Endothelial cell of umbilical vein (primary cell): ENCODE measurements at regions not wholly inside any gene's neighbourhood (a gene's known extent, or its start where the extent isn't known, plus 50 kb on each side); places are given as distances from the start of the nearest gene placed in this dataset.

Experiments
- BruUV-seq: library from RNA; stranded (reverse); fragments of 400-500 nt; replicated peaks from 2 replicates; lab custom pipeline; 2021; lab: Mats Ljungman, UMichigan
- CTCF ChIA-PET: fragments of 300-600, 350-600 bp; sonication (Branson Sonifier 250); formaldehyde crosslinking; loops from one replicate; lab custom pipeline; 2021; ENCODE audit warnings: antibody characterized with exemption, inconsistent platforms; lab: Charles Lee
- POLR2A ChIA-PET: fragments of 300-600, 350-600 bp; sonication (Branson Sonifier 250); formaldehyde crosslinking; loops from one replicate; lab custom pipeline; 2021; ENCODE audit warnings: antibody characterized with exemption, inconsistent platforms; lab: Charles Lee
- DNase-seq: peaks from one replicate; pipeline ENCODE4 v3.0.0-alpha.2; 2011; ENCODE audit warnings: low read depth, low spot score
- FAIRE-seq: peaks from 2 replicates; lab custom pipeline; 2011; peaks lifted over from hg19 to GRCh38; lab: Jason Lieb, UNC
- H2AFZ ChIP-seq: 2 replicates; pipeline ENCODE4 v1.6.0; 2012; ENCODE audit warnings: low read depth, low read length, control low read depth, inconsistent platforms
- H3K27ac ChIP-seq: 2 replicates; pipeline ENCODE4 v1.5.1; 2011; ENCODE audit warnings: low read depth, mild to moderate bottlenecking, control low read depth, low read length, moderate library complexity; ENCODE audit not compliant: insufficient read depth
- H3K27me3 ChIP-seq, 2 experiments: 2 replicates each; pipeline versions ENCODE4 v1.6.0 to v1.6.1; 2011; ENCODE audit warnings: low read length in 2 of 2, mixed read lengths in 1 of 2; ENCODE audit not compliant: control insufficient read depth in 2 of 2, insufficient read depth in 2 of 2
- H3K36me3 ChIP-seq, 2 experiments: 2 replicates in 1 of 2; 3 replicates in 1 of 2; pipeline ENCODE4 v1.5.1; 2011; ENCODE audit warnings: low read length in 2 of 2, mild to moderate bottlenecking in 1 of 2, moderate library complexity in 1 of 2; ENCODE audit not compliant: control insufficient read depth in 2 of 2, insufficient read depth in 2 of 2; ENCODE audit errors: extremely low read depth in 1 of 2
- H3K4me1 ChIP-seq: 3 replicates; pipeline ENCODE4 v1.5.1; 2011; ENCODE audit warnings: mild to moderate bottlenecking, low read length; ENCODE audit not compliant: control insufficient read depth, insufficient read depth; ENCODE audit errors: extremely low read depth
- H3K4me2 ChIP-seq: 2 replicates; pipeline ENCODE4 v1.6.1; 2011; ENCODE audit warnings: low read length, control low read depth, mixed read lengths; ENCODE audit not compliant: insufficient read depth
- H3K4me3 ChIP-seq, 3 experiments: fragments of 200-600 bp in 1 of 3; sonication (generic), shearing (Covaris generic) in 1 of 3; replicated peaks in 1 of 3; 2 replicates each; pipeline ENCODE4 v1.5.1; 2011 to 2016; ENCODE audit warnings: control low read depth in 3 of 3, low read length in 3 of 3, mild to moderate bottlenecking in 2 of 3, inconsistent platforms in 1 of 3, low read depth in 1 of 3, moderate library complexity in 1 of 3; ENCODE audit not compliant: insufficient read depth in 1 of 3
- H3K79me2 ChIP-seq: 2 replicates; pipeline ENCODE4 v1.6.0; 2012; ENCODE audit warnings: low read length, inconsistent platforms; ENCODE audit not compliant: control insufficient read depth, insufficient read depth
- H3K9ac ChIP-seq: replicated peaks from 2 replicates; pipeline ENCODE3; 2011; ENCODE audit warnings: low read length, control low read depth; ENCODE audit not compliant: insufficient read depth; ENCODE audit errors: extremely low read depth
- H3K9me1 ChIP-seq: replicated peaks from 3 replicates; pipeline ENCODE4 v1.6.0; 2011; ENCODE audit warnings: mild to moderate bottlenecking, low read length; ENCODE audit not compliant: control insufficient read depth, insufficient read depth; ENCODE audit errors: extremely low read depth
- H3K9me3 ChIP-seq: replicated peaks from 2 replicates; pipeline ENCODE4 v1.5.1; 2012; ENCODE audit warnings: low read length, inconsistent platforms; ENCODE audit not compliant: control insufficient read depth, insufficient read depth
- H4K20me1 ChIP-seq: replicated peaks from 2 replicates; pipeline ENCODE3; 2011; ENCODE audit warnings: mild to moderate bottlenecking, low read length; ENCODE audit not compliant: control insufficient read depth, insufficient read depth; ENCODE audit errors: extremely low read depth
- CTCF ChIP-seq, 2 donors: IDR thresholded peaks; 1 replicate in 1 of 2; 2 replicates in 1 of 2; pipeline ENCODE4 v1.5.1; 2011; ENCODE audit warnings: low read length in 2 of 2, mild to moderate bottlenecking in 2 of 2, moderate library complexity in 2 of 2, control low read depth in 1 of 2, inconsistent platforms in 1 of 2, low read depth in 1 of 2; ENCODE audit not compliant: insufficient read depth in 1 of 2; ENCODE audit errors: extremely low read depth in 1 of 2
- EZH2 ChIP-seq: IDR thresholded peaks from 2 replicates; pipeline ENCODE4 v1.6.1; 2012; ENCODE audit warnings: borderline replicate concordance, low read depth, mild to moderate bottlenecking, moderate library complexity, low read length, inconsistent platforms; ENCODE audit not compliant: severe bottlenecking
- FOS ChIP-seq: IDR thresholded peaks from 2 replicates; pipeline ENCODE4 v1.6.1; 2011; ENCODE audit warnings: mild to moderate bottlenecking, low read length, moderate library complexity, borderline replicate concordance; ENCODE audit not compliant: insufficient read depth
- GATA2 ChIP-seq: IDR thresholded peaks from 2 replicates; pipeline ENCODE4 v1.7.0; 2011; ENCODE audit warnings: low read depth, mild to moderate bottlenecking, moderate library complexity, mixed read lengths, low read length; ENCODE audit not compliant: insufficient read length, insufficient read depth
- JUN ChIP-seq: IDR thresholded peaks from 2 replicates; pipeline ENCODE4 v1.6.1; 2011; ENCODE audit warnings: borderline replicate concordance, low read depth; ENCODE audit not compliant: insufficient read length, insufficient read depth
- MAX ChIP-seq: IDR thresholded peaks from 2 replicates; pipeline ENCODE4 v1.6.1; 2011; ENCODE audit not compliant: insufficient read depth, insufficient read length
- MYC ChIP-seq: IDR thresholded peaks from one replicate; pipeline ENCODE4 v1.6.1; 2011; ENCODE audit warnings: mild to moderate bottlenecking, low read depth, low read length
- POLR2A ChIP-seq: IDR thresholded peaks from 2 replicates; pipeline ENCODE4 v1.6.1; 2012; ENCODE audit warnings: low read depth, mild to moderate bottlenecking, control low read depth, low read length
- POLR2AphosphoS5 ChIP-seq: IDR thresholded peaks from 2 replicates; pipeline ENCODE4 v1.6.1; 2012; ENCODE audit warnings: low read depth, mild to moderate bottlenecking, control low read depth, low read length, moderate library complexity; ENCODE audit not compliant: insufficient read depth
- dilution Hi-C: fragments of 300-500 bp; cut with MboI; formaldehyde crosslinking; loops from one replicate; pipeline ENCODE4 v1.15.0; 2019; ENCODE audit warnings: low sequenced_read_pairs; ENCODE audit not compliant: extremely low pct_ligation_motif_present
- intact Hi-C: fragments of 100-400 bp; cut with micrococcal nuclease; formaldehyde crosslinking; loops from one replicate; pipeline ENCODE4 v1.10.0; 2022

- FAIRE-seq: no peak
These were observed 53.2 kb upstream of the FRMPD3 start for GRCh38 chrX:107396235-107396634.

DNA sequence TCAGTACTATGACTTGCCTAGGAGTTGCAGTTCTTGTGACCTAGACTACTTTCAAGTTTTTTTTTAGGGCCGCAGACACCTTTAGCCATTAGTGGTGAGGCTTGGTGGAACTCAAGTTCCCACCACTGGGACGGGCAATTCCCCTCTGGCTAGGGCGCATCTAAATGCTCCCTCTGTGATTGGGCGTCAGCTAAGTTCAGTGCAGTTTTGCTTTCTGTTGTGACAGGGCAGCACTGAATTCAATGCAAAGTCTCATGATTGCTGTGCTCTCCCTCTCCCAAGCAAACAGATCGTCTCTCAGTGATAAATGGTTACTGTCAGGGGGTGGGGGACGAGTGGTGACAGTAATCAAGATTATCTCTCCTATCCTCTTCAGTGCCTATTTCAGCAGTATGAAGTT is 52.7 kb upstream of the FRMPD3 start:
- FAIRE-seq: no peak
- no peak for TF ChIP-seq MYC
- TF ChIP-seq EZH2: no peak
- TF ChIP-seq FOS: no peak
- TF ChIP-seq GATA2: no peak
- no peak for TF ChIP-seq MAX
- TF ChIP-seq CTCF (IDR thresholded peaks at IDR 0.05; ENCODE audit: extremely low read depth in 1 of 2, insufficient read depth in 1 of 2, low read depth in 1 of 2, low read length in 2 of 2): no peak
- no peak for TF ChIP-seq POLR2AphosphoS5
- no peak for TF ChIP-seq POLR2A
- no peak for TF ChIP-seq JUN
- no peaks in the 10 kb centered on the region for H3K36me3 ChIP-seq
- no peaks in the 10 kb centered on the region for H3K27me3 ChIP-seq
- H3K9me3 ChIP-seq: no peaks in the 10 kb centered on the region
- no TSS peak for BruUV-seq
- no peak overlapping the region for H3K4me3 ChIP-seq
- no peaks in the 10 kb centered on the region for H4K20me1 ChIP-seq
- intact Hi-C loops: no loop called here
- H2AFZ ChIP-seq: no peak overlapping the region
- H3K9ac ChIP-seq: no peak overlapping the region
- H3K9me1 ChIP-seq: no peaks in the 10 kb centered on the region
- ChIA-PET CTCF (no interaction called here), POLR2A (no interaction called here)
- no peak overlapping the region for H3K27ac ChIP-seq
- dilution Hi-C loops: no loop called here
- no peak for DNase-seq
- H3K4me2 ChIP-seq: no peak overlapping the region
- H3K79me2 ChIP-seq: no peaks in the 10 kb centered on the region
- no peaks in the 10 kb centered on the region for H3K4me1 ChIP-seq

More at GRCh38 chrX:107396235-107396634, 53.2 kb upstream of the FRMPD3 start:
- no peak overlapping the region for H3K4me3 ChIP-seq
- H3K27ac ChIP-seq: no peak overlapping the region
- no peaks in the 10 kb centered on the region for H3K4me1 ChIP-seq
- H3K79me2 ChIP-seq: no peaks in the 10 kb centered on the region
- H3K9me1 ChIP-seq: no peaks in the 10 kb centered on the region
- intact Hi-C loops: no loop called here
- no peak overlapping the region for H3K4me2 ChIP-seq
- BruUV-seq: no TSS peak
- CTCF ChIA-PET: no interaction called here
- H4K20me1 ChIP-seq: no peaks in the 10 kb centered on the region
- no peak for TF ChIP-seq GATA2
- no peaks in the 10 kb centered on the region for H3K36me3 ChIP-seq
- H3K9me3 ChIP-seq: no peaks in the 10 kb centered on the region
- DNase-seq: no peak
- POLR2A ChIA-PET: no interaction called here
- H3K9ac ChIP-seq: no peak overlapping the region
- H2AFZ ChIP-seq: no peak overlapping the region
- dilution Hi-C loops: no loop called here
- no peaks in the 10 kb centered on the region for H3K27me3 ChIP-seq
